SK-N-SH (cell line): ENCODE measurements at regions not wholly inside any gene's neighbourhood (a gene's known extent, or its start where the extent isn't known, plus 50 kb on each side); places are given as distances from the start of the nearest gene placed in this dataset.

Experiments used
- EP300 ChIP-seq, 2 experiments: IDR thresholded peaks; 2 replicates each; pipeline versions ENCODE4 v1.4.0 to v1.6.1; 2012; ENCODE audit warnings: borderline replicate concordance in 1 of 2, low read depth in 1 of 2, low read length in 1 of 2
- EZH2phosphoT487 ChIP-seq: fragments of 200-600 bp; sonication (generic); IDR thresholded peaks from 2 replicates; pipeline ENCODE4 v1.6.1; 2017; ENCODE audit warnings: low read depth, mixed run types, mild to moderate bottlenecking, antibody characterized with exemption, moderate library complexity, borderline replicate concordance
- FOXM1 ChIP-seq: IDR thresholded peaks from 2 replicates; pipeline ENCODE4 v1.4.0; 2012; ENCODE audit warnings: low read depth, mild to moderate bottlenecking
- JUND ChIP-seq: IDR thresholded peaks from 2 replicates; pipeline ENCODE4 v1.4.0; 2012
- NFIC ChIP-seq: IDR thresholded peaks from 2 replicates; pipeline ENCODE4 v1.4.0; 2012; ENCODE audit warnings: borderline replicate concordance
- POLR2AphosphoS5 ChIP-seq: IDR thresholded peaks from 2 replicates; pipeline ENCODE4 v1.6.1; 2012; ENCODE audit warnings: low read depth, low read length
- TF ChIP-seq, protein P1 (sequence below): fragments of 200-600 bp; sonication (generic); IDR thresholded peaks from 2 replicates; pipeline ENCODE4 v1.6.1; 2017; ENCODE audit warnings: antibody characterized with exemption, mild to moderate bottlenecking, moderate library complexity
- TF ChIP-seq, protein P2 (sequence below): IDR thresholded peaks from 2 replicates; pipeline ENCODE4 v1.6.1; 2012; ENCODE audit warnings: mild to moderate bottlenecking, low read depth, low read length, moderate library complexity

DNA sequence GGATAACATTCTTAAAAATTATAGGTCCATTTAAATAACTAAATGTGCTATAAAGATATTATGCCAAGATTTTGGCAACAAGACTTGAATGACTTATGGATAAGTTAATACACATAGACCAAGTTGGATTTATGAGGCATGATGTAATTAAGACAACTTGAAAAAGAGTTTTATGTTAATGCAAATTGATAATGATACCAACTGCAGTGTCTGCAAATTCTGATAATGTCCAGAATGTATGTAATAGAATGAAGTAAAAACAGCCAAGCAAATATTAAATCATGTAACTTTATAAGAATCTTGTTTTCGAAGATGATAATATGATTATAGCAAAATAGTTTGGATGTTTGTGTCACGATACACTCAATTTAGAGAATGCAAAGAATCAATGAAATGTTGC, 868.3 kb downstream of the DNAJB9 start:
- TF ChIP-seq, protein P1, sequence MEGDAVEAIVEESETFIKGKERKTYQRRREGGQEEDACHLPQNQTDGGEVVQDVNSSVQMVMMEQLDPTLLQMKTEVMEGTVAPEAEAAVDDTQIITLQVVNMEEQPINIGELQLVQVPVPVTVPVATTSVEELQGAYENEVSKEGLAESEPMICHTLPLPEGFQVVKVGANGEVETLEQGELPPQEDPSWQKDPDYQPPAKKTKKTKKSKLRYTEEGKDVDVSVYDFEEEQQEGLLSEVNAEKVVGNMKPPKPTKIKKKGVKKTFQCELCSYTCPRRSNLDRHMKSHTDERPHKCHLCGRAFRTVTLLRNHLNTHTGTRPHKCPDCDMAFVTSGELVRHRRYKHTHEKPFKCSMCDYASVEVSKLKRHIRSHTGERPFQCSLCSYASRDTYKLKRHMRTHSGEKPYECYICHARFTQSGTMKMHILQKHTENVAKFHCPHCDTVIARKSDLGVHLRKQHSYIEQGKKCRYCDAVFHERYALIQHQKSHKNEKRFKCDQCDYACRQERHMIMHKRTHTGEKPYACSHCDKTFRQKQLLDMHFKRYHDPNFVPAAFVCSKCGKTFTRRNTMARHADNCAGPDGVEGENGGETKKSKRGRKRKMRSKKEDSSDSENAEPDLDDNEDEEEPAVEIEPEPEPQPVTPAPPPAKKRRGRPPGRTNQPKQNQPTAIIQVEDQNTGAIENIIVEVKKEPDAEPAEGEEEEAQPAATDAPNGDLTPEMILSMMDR, result no peak
- TF ChIP-seq EZH2phosphoT487 (no peak), EP300 (IDR thresholded peaks at IDR 0.05; ENCODE audit: borderline replicate concordance in 1 of 2, low read depth in 1 of 2, low read length in 1 of 2) (no peak), POLR2AphosphoS5 (no peak), FOXM1 (no peak), JUND (no peak), NFIC (no peak)
- TF ChIP-seq, protein P2, sequence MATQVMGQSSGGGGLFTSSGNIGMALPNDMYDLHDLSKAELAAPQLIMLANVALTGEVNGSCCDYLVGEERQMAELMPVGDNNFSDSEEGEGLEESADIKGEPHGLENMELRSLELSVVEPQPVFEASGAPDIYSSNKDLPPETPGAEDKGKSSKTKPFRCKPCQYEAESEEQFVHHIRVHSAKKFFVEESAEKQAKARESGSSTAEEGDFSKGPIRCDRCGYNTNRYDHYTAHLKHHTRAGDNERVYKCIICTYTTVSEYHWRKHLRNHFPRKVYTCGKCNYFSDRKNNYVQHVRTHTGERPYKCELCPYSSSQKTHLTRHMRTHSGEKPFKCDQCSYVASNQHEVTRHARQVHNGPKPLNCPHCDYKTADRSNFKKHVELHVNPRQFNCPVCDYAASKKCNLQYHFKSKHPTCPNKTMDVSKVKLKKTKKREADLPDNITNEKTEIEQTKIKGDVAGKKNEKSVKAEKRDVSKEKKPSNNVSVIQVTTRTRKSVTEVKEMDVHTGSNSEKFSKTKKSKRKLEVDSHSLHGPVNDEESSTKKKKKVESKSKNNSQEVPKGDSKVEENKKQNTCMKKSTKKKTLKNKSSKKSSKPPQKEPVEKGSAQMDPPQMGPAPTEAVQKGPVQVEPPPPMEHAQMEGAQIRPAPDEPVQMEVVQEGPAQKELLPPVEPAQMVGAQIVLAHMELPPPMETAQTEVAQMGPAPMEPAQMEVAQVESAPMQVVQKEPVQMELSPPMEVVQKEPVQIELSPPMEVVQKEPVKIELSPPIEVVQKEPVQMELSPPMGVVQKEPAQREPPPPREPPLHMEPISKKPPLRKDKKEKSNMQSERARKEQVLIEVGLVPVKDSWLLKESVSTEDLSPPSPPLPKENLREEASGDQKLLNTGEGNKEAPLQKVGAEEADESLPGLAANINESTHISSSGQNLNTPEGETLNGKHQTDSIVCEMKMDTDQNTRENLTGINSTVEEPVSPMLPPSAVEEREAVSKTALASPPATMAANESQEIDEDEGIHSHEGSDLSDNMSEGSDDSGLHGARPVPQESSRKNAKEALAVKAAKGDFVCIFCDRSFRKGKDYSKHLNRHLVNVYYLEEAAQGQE, result no peak
